SK-N-SH (cell line): ENCODE measurements at regions not wholly inside any gene's neighbourhood (a gene's known extent, or its start where the extent isn't known, plus 50 kb on each side); places are given as distances from the start of the nearest gene placed in this dataset.

Source experiments
- CTCF ChIP-seq: fragments of 200-600 bp; sonication (generic); IDR thresholded peaks from 2 replicates; pipeline ENCODE4 v1.6.1; 2017; ENCODE audit warnings: antibody characterized with exemption, mild to moderate bottlenecking, moderate library complexity
- EP300 ChIP-seq, 2 experiments: IDR thresholded peaks; 2 replicates each; pipeline versions ENCODE4 v1.4.0 to v1.6.1; 2012; ENCODE audit warnings: borderline replicate concordance in 1 of 2, low read depth in 1 of 2, low read length in 1 of 2
- EZH2phosphoT487 ChIP-seq: fragments of 200-600 bp; sonication (generic); IDR thresholded peaks from 2 replicates; pipeline ENCODE4 v1.6.1; 2017; ENCODE audit warnings: low read depth, mixed run types, mild to moderate bottlenecking, antibody characterized with exemption, moderate library complexity, borderline replicate concordance
- RXRA ChIP-seq: IDR thresholded peaks from 2 replicates; pipeline ENCODE4 v1.4.0; 2012; ENCODE audit warnings: low read depth, mild to moderate bottlenecking, borderline replicate concordance

- no peak for TF ChIP-seq EP300 (IDR thresholded peaks at IDR 0.05; ENCODE audit: borderline replicate concordance in 1 of 2, low read depth in 1 of 2, low read length in 1 of 2)
- TF ChIP-seq RXRA, result no peak
- no peak for TF ChIP-seq CTCF
- TF ChIP-seq EZH2phosphoT487, result no peak
Observed at GRCh38 chr20:41991412-41991811, 373.2 kb upstream of the CHD6 start.
